ENCODE measurements at regions not wholly inside any gene's neighbourhood (a gene's known extent, or its start where the extent isn't known, plus 50 kb on each side); places are given as distances from the start of the nearest gene placed in this dataset.

GRCh38 chr7:12872487-12872886, 185.1 kb downstream of the ARL4A start:
- Histone ChIP-seq H3K9ac (ENCODE audit: low read length) (no peak overlapping the region), H3K4me3 (ENCODE audit: low read length) (no peak overlapping the region), H3K4me1 (ENCODE audit: control insufficient read depth, insufficient read depth, low read length) (no peaks in the 10 kb centered on the region), H3K27me3 (ENCODE audit: control insufficient read depth, insufficient read depth, low read length) (no peaks in the 10 kb centered on the region), H3K9me3 (ENCODE audit: control insufficient read depth, low read length) (no peaks in the 10 kb centered on the region), H3K36me3 (ENCODE audit: control insufficient read depth, insufficient read depth, low read length) (no peaks in the 10 kb centered on the region)

GRCh38 chr7:12873571-12873970, 186.1 kb downstream of the ARL4A start:
- no peaks in the 10 kb centered on the region for H3K36me3 ChIP-seq (ENCODE audit: control insufficient read depth, insufficient read depth, low read length)
- no peaks in the 10 kb centered on the region for H3K9me3 ChIP-seq (ENCODE audit: control insufficient read depth, low read length)
- no peaks in the 10 kb centered on the region for H3K27me3 ChIP-seq (ENCODE audit: control insufficient read depth, insufficient read depth, low read length)
- no peaks in the 10 kb centered on the region for H3K4me1 ChIP-seq (ENCODE audit: control insufficient read depth, insufficient read depth, low read length)
- no peak overlapping the region for H3K4me3 ChIP-seq (ENCODE audit: low read length)
- no peak overlapping the region for H3K9ac ChIP-seq (ENCODE audit: low read length)

- H3K4me3 ChIP-seq (ENCODE audit: low read length): no peak overlapping the region
- no peaks in the 10 kb centered on the region for H3K27me3 ChIP-seq (ENCODE audit: control insufficient read depth, insufficient read depth, low read length)
- no peaks in the 10 kb centered on the region for H3K36me3 ChIP-seq (ENCODE audit: control insufficient read depth, insufficient read depth, low read length)
- no peaks in the 10 kb centered on the region for H3K4me1 ChIP-seq (ENCODE audit: control insufficient read depth, insufficient read depth, low read length)
- H3K9ac ChIP-seq (ENCODE audit: low read length): no peak overlapping the region
- no peaks in the 10 kb centered on the region for H3K9me3 ChIP-seq (ENCODE audit: control insufficient read depth, low read length)
Observed at GRCh38 chr7:12879139-12879538, 191.7 kb downstream of the ARL4A start.

GRCh38 chr7:12881712-12882111, 194.3 kb downstream of the ARL4A start:
- no peaks in the 10 kb centered on the region for H3K4me1 ChIP-seq (ENCODE audit: control insufficient read depth, insufficient read depth, low read length)
- H3K9ac ChIP-seq (ENCODE audit: low read length): no peak overlapping the region
- no peak overlapping the region for H3K4me3 ChIP-seq (ENCODE audit: low read length)
- no peaks in the 10 kb centered on the region for H3K36me3 ChIP-seq (ENCODE audit: control insufficient read depth, insufficient read depth, low read length)
- no peaks in the 10 kb centered on the region for H3K27me3 ChIP-seq (ENCODE audit: control insufficient read depth, insufficient read depth, low read length)
- no peaks in the 10 kb centered on the region for H3K9me3 ChIP-seq (ENCODE audit: control insufficient read depth, low read length)

GRCh38 chr7:12882710-12883109, 195.3 kb downstream of the ARL4A start:
- H3K27me3 ChIP-seq (ENCODE audit: control insufficient read depth, insufficient read depth, low read length): no peaks in the 10 kb centered on the region
- no peaks in the 10 kb centered on the region for H3K9me3 ChIP-seq (ENCODE audit: control insufficient read depth, low read length)
- no peak overlapping the region for H3K4me3 ChIP-seq (ENCODE audit: low read length)
- no peaks in the 10 kb centered on the region for H3K36me3 ChIP-seq (ENCODE audit: control insufficient read depth, insufficient read depth, low read length)
- no peaks in the 10 kb centered on the region for H3K4me1 ChIP-seq (ENCODE audit: control insufficient read depth, insufficient read depth, low read length)
- H3K9ac ChIP-seq (ENCODE audit: low read length): no peak overlapping the region

DNA sequence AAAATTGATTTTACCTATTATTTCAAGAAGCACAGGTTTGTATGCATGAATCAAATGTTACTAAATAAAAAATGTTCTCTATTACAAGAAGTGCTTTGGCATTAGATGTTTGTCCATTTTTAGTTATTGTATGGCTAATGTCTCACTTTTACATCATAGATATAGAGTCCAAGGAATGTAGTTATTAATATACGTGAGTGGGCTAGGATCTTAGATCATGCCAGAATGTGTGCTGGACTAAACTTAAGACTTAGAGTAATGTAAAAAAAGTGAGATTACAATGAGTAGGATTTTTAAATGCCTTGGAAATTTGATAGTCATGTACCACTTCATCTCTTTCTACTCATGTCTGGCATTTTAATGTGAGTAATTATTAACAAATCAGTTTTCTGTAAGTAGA, 196.6 kb downstream of the ARL4A start:
- H3K4me3 ChIP-seq (ENCODE audit: low read length): no peak overlapping the region
- no peak overlapping the region for H3K9ac ChIP-seq (ENCODE audit: low read length)
- H3K9me3 ChIP-seq (ENCODE audit: control insufficient read depth, low read length): no peaks in the 10 kb centered on the region
- no peaks in the 10 kb centered on the region for H3K36me3 ChIP-seq (ENCODE audit: control insufficient read depth, insufficient read depth, low read length)
- no peaks in the 10 kb centered on the region for H3K4me1 ChIP-seq (ENCODE audit: control insufficient read depth, insufficient read depth, low read length)
- H3K27me3 ChIP-seq (ENCODE audit: control insufficient read depth, insufficient read depth, low read length): no peaks in the 10 kb centered on the region

GRCh38 chr7:12884856-12885440, 197.5 kb downstream of the ARL4A start:
- Histone ChIP-seq H3K9me3 (ENCODE audit: control insufficient read depth, low read length) (no peaks in the 10 kb centered on the region), H3K9ac (ENCODE audit: low read length) (no peak overlapping the region), H3K4me3 (ENCODE audit: low read length) (no peak overlapping the region), H3K36me3 (ENCODE audit: control insufficient read depth, insufficient read depth, low read length) (no peaks in the 10 kb centered on the region), H3K27me3 (ENCODE audit: control insufficient read depth, insufficient read depth, low read length) (no peaks in the 10 kb centered on the region), H3K4me1 (ENCODE audit: control insufficient read depth, insufficient read depth, low read length) (no peaks in the 10 kb centered on the region)

GRCh38 chr7:12888717-12889116, 201.3 kb downstream of the ARL4A start:
- H3K9ac ChIP-seq (ENCODE audit: low read length): no peak overlapping the region
- H3K4me1 ChIP-seq (ENCODE audit: control insufficient read depth, insufficient read depth, low read length): no peaks in the 10 kb centered on the region
- H3K9me3 ChIP-seq (ENCODE audit: control insufficient read depth, low read length): no peaks in the 10 kb centered on the region

GRCh38 chr7:12889391-12889790, 202.0 kb downstream of the ARL4A start:
- H3K36me3 ChIP-seq (ENCODE audit: control insufficient read depth, insufficient read depth, low read length): no peaks in the 10 kb centered on the region
- H3K4me3 ChIP-seq (ENCODE audit: low read length): no peak overlapping the region
- H3K27me3 ChIP-seq (ENCODE audit: control insufficient read depth, insufficient read depth, low read length): no peaks in the 10 kb centered on the region
- H3K9ac ChIP-seq (ENCODE audit: low read length): no peak overlapping the region
- H3K9me3 ChIP-seq (ENCODE audit: control insufficient read depth, low read length): no peaks in the 10 kb centered on the region
- no peaks in the 10 kb centered on the region for H3K4me1 ChIP-seq (ENCODE audit: control insufficient read depth, insufficient read depth, low read length)

More at GRCh38 chr7:12888717-12889116, 201.3 kb downstream of the ARL4A start:
- H3K27me3 ChIP-seq (ENCODE audit: control insufficient read depth, insufficient read depth, low read length): no peaks in the 10 kb centered on the region
- no peaks in the 10 kb centered on the region for H3K36me3 ChIP-seq (ENCODE audit: control insufficient read depth, insufficient read depth, low read length)
- H3K4me3 ChIP-seq (ENCODE audit: low read length): no peak overlapping the region

- Histone ChIP-seq H3K36me3 (ENCODE audit: control insufficient read depth, insufficient read depth, low read length) (no peaks in the 10 kb centered on the region), H3K4me1 (ENCODE audit: control insufficient read depth, insufficient read depth, low read length) (no peaks in the 10 kb centered on the region), H3K9ac (ENCODE audit: low read length) (no peak overlapping the region), H3K9me3 (ENCODE audit: control insufficient read depth, low read length) (no peaks in the 10 kb centered on the region), H3K4me3 (ENCODE audit: low read length) (no peak overlapping the region), H3K27me3 (ENCODE audit: control insufficient read depth, insufficient read depth, low read length) (no peaks in the 10 kb centered on the region)
Observed at GRCh38 chr7:12890586-12890985, 203.2 kb downstream of the ARL4A start.

- no peaks in the 10 kb centered on the region for H3K9me3 ChIP-seq (ENCODE audit: control insufficient read depth, low read length)
- no peak overlapping the region for H3K4me3 ChIP-seq (ENCODE audit: low read length)
- H3K27me3 ChIP-seq (ENCODE audit: control insufficient read depth, insufficient read depth, low read length): no peaks in the 10 kb centered on the region
- H3K4me1 ChIP-seq (ENCODE audit: control insufficient read depth, insufficient read depth, low read length): no peaks in the 10 kb centered on the region
- no peaks in the 10 kb centered on the region for H3K36me3 ChIP-seq (ENCODE audit: control insufficient read depth, insufficient read depth, low read length)
- H3K9ac ChIP-seq (ENCODE audit: low read length): no peak overlapping the region
Observed at GRCh38 chr7:12893292-12893691, 205.9 kb downstream of the ARL4A start.

DNA sequence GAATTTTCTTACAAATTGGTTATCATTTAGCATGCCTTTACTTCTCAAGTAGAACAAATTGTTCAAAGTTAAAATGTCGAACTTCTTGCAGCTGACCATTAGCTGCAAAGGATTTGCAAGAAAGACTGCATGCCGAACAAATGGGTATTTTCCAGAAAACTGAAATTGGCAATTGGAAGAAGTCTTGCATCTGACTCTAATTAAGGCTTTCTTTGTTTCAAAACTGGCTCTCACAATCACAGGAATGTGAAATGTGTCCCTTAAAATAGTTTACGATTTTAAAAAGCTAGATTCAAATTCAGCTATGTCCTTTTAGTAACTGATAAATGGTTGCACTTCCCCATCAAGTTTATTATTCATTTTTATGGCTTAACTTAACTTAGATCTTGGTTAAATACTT, 207.9 kb downstream of the ARL4A start:
- H3K9ac ChIP-seq (ENCODE audit: low read length): no peak overlapping the region
- H3K27me3 ChIP-seq (ENCODE audit: control insufficient read depth, insufficient read depth, low read length): no peaks in the 10 kb centered on the region
- H3K4me3 ChIP-seq (ENCODE audit: low read length): no peak overlapping the region
- H3K9me3 ChIP-seq (ENCODE audit: control insufficient read depth, low read length): no peaks in the 10 kb centered on the region
- H3K36me3 ChIP-seq (ENCODE audit: control insufficient read depth, insufficient read depth, low read length): no peaks in the 10 kb centered on the region
- no peaks in the 10 kb centered on the region for H3K4me1 ChIP-seq (ENCODE audit: control insufficient read depth, insufficient read depth, low read length)

DNA sequence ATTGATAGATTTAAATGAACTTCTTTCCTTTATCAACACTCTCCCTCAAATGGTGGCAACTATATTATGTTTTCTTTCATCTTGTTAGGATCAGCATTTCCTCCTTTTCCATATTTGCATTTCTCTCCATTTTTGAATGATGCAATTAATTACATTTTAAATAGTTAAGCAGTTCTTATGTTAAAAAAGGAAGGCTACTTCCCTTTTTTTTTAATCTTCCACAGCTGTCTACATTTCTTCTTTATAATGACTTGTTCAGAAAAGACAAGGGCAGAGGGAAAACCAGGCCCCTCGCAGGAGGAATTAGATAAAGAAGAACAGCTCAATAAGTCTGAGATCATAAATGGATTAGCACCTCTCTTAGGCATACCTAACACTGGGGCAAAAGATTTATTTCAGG, 208.9 kb downstream of the ARL4A start:
- Histone ChIP-seq H3K36me3 (ENCODE audit: control insufficient read depth, insufficient read depth, low read length) (no peaks in the 10 kb centered on the region), H3K4me3 (ENCODE audit: low read length) (no peak overlapping the region), H3K9ac (ENCODE audit: low read length) (no peak overlapping the region), H3K9me3 (ENCODE audit: control insufficient read depth, low read length) (no peaks in the 10 kb centered on the region), H3K27me3 (ENCODE audit: control insufficient read depth, insufficient read depth, low read length) (no peaks in the 10 kb centered on the region), H3K4me1 (ENCODE audit: control insufficient read depth, insufficient read depth, low read length) (no peaks in the 10 kb centered on the region)
